Non-pigmented ciliary epithelial cell (primary cell): ENCODE measurements at regions not wholly inside any gene's neighbourhood (a gene's known extent, or its start where the extent isn't known, plus 50 kb on each side); places are given as distances from the start of the nearest gene placed in this dataset.
"Not testable (repeated sequence)": the region's sequence is repeated elsewhere in the genome, so short reads cannot be mapped to it uniquely, and the experiment has no call there.

Source experiments
- DNase-seq: peaks from one replicate; pipeline ENCODE4 v3.0.0-alpha.2; 2010; ENCODE audit warnings: low read depth

- no peak for DNase-seq
These were observed 260.1 kb downstream of the PRELID2 start for GRCh38 chr5:145574889-145575573.

GRCh38 chr5:145568581-145568980, 266.6 kb downstream of the PRELID2 start:
- no peak for DNase-seq

GRCh38 chr5:145562931-145563330, 272.2 kb downstream of the PRELID2 start:
- DNase-seq, result no peak

DNA sequence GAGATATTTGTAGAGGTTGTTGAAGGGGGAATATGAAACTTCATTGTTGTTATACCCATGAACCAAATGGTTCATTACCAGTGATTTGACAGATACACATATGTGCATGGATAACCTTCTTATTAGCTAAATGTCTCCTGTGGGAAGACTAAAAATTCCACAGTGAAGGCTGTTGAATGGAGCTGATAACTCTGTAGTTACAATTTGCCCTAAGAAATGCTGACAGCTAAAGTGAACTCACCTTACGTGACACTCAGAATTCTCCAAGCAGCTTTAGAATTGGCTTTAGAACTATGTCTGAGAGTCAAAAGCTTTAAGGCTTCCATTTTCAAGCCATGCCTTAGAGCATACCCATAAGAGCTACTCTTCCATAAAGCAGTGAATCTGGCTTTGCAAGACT, 276.9 kb downstream of the PRELID2 start:
- DNase-seq, result no peak

- no peak for DNase-seq
These were observed 277.8 kb downstream of the PRELID2 start for GRCh38 chr5:145557345-145557744.

GRCh38 chr5:145554399-145554798, 280.7 kb downstream of the PRELID2 start:
- DNase-seq, result peak; percentile 23

DNA sequence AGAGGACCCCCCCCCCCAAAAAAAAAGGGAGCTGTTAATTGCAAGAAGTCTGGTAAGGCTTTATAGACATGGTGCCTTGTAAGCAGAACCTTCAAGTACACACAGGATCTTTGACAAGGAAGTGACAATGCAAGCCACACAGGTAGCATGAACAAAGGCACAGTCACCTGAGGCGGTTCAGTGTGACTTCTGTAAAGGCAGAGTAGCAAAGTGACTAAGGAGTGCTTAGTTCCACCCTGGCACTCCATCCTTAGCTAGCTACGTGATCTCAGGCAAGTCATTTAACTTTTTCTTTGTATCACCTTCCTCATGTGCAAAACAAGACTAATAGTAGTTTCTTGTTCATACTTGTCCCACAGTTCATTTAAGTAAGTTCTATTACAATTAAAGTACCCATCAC, 282.0 kb downstream of the PRELID2 start:
- no peak for DNase-seq

GRCh38 chr5:145551714-145552113, 283.4 kb downstream of the PRELID2 start:
- no peak for DNase-seq

- no peak for DNase-seq
These were observed 287.0 kb downstream of the PRELID2 start for GRCh38 chr5:145548097-145548496.

GRCh38 chr5:145544401-145544800, 290.7 kb downstream of the PRELID2 start:
- no peak for DNase-seq

GRCh38 chr5:145543968-145544367, 291.2 kb downstream of the PRELID2 start:
- DNase-seq, result no peak

GRCh38 chr5:145540375-145540774, 294.8 kb downstream of the PRELID2 start:
- no peak for DNase-seq

DNA sequence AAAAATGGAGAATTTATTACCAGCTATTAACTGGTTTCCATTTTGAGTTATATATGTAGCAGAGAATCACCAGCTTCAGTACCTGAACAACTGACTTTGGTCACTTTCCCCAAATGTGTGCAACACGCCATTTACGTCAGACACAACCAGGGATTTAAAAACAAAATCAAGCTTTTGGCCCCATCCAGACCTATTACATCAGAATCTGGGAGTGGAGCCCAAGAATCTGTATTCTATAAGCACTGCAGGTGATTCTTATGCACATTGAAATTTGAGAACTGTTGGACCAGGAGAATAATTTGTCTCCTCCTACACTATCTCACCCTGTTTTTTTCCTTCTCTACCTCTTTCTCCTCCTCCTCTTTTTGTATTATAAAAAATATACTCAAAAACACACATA, 295.9 kb downstream of the PRELID2 start:
- no peak for DNase-seq

DNA sequence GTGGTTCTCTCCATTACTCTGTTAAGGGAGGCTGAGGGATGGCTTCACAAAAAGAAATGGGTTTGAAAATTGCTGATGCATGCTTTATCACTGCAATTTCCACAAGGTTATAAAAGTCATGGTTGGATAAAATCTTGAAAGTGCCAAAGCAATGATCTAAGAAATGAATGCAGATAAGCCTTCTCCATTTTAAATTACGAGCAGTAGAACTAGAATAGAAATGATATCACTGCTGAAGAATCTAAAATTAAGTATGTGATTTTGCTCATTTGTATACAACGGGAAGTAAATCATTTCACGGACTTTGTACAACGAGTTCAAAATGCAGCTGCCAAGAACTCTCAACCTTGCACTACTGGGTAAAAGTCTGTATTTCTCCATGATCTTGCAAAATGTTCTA, 299.0 kb downstream of the PRELID2 start:
- DNase-seq, result no peak

GRCh38 chr5:145531038-145531734, 304.0 kb downstream of the PRELID2 start:
- DNase-seq, result peak; percentile 48

DNA sequence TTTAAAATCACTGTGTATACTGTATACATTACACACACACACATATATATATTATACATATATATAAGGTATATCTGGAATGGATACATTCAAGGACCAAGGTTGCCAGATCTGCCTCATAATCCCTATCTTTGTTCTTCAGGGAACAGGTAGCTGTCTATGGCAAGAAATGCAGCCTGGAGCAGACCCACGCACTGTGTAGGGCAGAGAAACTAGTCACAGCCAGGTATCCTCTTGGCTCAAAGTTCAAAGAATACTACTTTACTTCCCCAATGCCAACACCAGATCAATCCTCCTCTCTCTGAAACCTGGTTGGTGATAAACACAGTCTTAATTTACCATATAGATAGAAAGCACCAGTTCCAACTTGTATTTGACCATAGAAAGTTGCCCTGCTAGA, 313.6 kb downstream of the PRELID2 start:
- no peak for DNase-seq

GRCh38 chr5:145521066-145521465, 314.1 kb downstream of the PRELID2 start:
- no peak for DNase-seq

DNA sequence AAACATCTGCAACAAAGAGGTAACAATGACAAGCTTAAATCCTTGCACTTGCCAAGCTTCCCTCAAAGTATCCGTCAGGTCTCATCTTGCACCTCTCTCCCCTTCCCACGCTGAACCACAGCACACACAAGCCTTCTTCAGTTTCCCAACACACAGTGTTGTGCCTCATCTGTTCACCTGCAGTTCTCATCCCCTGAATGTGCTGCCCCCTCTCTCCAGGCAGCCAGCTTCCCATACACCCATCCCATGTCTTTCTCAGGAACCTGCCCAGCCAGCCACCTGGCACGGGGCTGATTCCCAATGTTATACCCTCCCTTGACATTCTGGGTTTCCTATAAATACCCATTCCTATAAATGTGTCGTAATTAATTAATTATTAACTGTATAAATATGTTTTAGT, 314.8 kb downstream of the PRELID2 start:
- DNase-seq, result no peak

DNA sequence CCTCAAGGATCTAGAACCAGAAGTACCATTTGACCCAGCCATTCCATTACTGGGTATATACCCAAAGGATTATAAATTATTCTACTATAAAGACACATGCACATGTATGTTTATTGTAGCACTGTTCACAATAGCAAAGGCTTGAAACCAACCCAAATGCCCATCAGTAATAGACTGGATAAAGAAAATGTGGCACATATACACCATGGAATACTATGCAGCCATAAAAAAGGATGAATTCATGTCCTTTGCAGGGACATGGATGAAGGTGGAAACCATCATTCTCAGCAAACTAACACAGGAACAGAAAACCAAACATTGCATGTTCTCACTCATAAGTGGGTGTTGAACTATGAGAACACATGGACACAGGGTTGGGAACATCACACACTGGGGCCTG, 317.6 kb downstream of the PRELID2 start:
- DNase-seq, result not testable (repeated sequence)

DNA sequence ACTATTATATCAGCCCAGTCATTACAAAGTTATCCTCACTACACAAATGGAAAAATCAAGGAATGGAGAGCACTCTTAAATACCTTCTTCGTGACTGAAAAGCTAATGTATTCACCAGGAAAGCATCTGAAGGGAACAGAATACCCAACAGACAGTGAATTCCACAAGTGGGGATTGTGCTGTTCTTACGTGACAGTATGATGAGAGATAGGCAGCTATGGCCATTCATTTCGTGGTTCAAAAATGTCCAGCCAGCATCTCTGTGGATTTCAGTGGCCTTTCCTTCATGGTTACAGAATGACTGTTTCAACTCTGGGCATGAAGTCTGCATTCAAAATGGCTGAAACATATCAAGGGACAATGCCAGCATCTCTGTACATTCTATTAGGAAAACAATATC, 323.8 kb downstream of the PRELID2 start:
- no peak for DNase-seq

GRCh38 chr5:145510769-145511168, 324.4 kb downstream of the PRELID2 start:
- DNase-seq, result no peak

GRCh38 chr5:145510324-145510723, 324.8 kb downstream of the PRELID2 start:
- no peak for DNase-seq

DNA sequence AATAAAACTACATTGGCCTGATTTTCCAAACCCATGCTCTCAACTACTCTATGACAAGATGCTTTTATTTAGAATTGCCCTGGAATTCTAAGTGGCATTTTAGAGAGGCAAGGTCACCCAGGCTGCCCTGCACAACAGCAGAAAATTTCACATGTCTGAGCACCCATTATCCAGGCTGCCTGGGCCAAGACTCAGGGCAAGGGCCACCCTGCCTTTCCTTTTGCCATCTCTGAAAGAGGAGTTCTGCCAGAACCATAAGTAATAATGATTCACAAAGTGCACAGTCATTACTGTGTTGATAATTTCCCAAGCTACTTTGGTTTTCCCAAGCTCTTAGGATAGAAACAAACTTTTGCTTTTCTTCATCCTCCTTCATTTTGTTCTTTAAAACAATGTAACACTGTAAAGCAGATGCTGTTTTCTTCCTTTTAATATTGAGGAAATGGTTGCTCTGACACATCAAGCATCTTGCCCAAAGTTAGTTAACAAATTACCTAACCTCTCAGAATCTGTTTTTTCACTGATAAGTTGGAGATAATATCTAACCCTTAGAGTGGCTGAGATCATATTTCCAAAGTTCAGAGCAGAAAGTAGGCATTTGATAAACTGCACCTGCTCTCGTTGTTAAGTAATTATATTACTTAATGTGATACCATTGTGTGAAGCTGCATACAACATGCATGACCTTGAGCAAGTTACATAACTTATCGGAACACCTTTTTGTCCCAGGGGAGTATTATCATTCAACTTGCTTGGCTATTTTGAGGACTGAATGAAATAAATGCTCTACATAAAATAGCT, 325.6 kb downstream of the PRELID2 start:
- no peak for DNase-seq
